ENCODE measurements at regions not wholly inside any gene's neighbourhood (a gene's known extent, or its start where the extent isn't known, plus 50 kb on each side); places are given as distances from the start of the nearest gene placed in this dataset.

- H3K36me3 Mint-ChIP-seq (ENCODE audit: low read depth): no peaks in the 10 kb centered on the region
- H3K27me3 Mint-ChIP-seq (ENCODE audit: low read depth): peaks cover 2% of the 10 kb centered on the region
- H3K9me3 Mint-ChIP-seq (ENCODE audit: low read depth): no peaks in the 10 kb centered on the region
- DNase-seq (ENCODE audit: low spot score): no peak
- TF ChIP-seq CTCF (IDR thresholded peaks at IDR 0.05): no peak
- no peaks in the 10 kb centered on the region for H3K4me1 Mint-ChIP-seq (ENCODE audit: low read depth)
- H3K27ac Mint-ChIP-seq (ENCODE audit: unreplicated experiment): no peak overlapping the region
- H3K4me3 Mint-ChIP-seq (ENCODE audit: unreplicated experiment): no peak overlapping the region
Measured at GRCh38 chr4:24235618-24236017, 345.8 kb upstream of the PPARGC1A start.

- H3K27ac Mint-ChIP-seq (ENCODE audit: unreplicated experiment): no peak overlapping the region
- H3K9me3 Mint-ChIP-seq (ENCODE audit: low read depth): no peaks in the 10 kb centered on the region
- no peak overlapping the region for H3K4me3 Mint-ChIP-seq (ENCODE audit: unreplicated experiment)
- TF ChIP-seq CTCF (IDR thresholded peaks at IDR 0.05): no peak
- no peaks in the 10 kb centered on the region for H3K4me1 Mint-ChIP-seq (ENCODE audit: low read depth)
- no peak for DNase-seq (ENCODE audit: low spot score)
- H3K36me3 Mint-ChIP-seq (ENCODE audit: low read depth): no peaks in the 10 kb centered on the region
- peaks cover 2% of the 10 kb centered on the region for H3K27me3 Mint-ChIP-seq (ENCODE audit: low read depth)
Measured at GRCh38 chr4:24234288-24234848, 344.5 kb upstream of the PPARGC1A start.

- DNase-seq (ENCODE audit: low spot score): no peak
- H3K27ac Mint-ChIP-seq (ENCODE audit: unreplicated experiment): no peak overlapping the region
- H3K4me3 Mint-ChIP-seq (ENCODE audit: unreplicated experiment): no peak overlapping the region
- no peaks in the 10 kb centered on the region for H3K36me3 Mint-ChIP-seq (ENCODE audit: low read depth)
- H3K27me3 Mint-ChIP-seq (ENCODE audit: low read depth): peaks cover 4% of the 10 kb centered on the region
- no peak for TF ChIP-seq CTCF (IDR thresholded peaks at IDR 0.05)
- H3K9me3 Mint-ChIP-seq (ENCODE audit: low read depth): no peaks in the 10 kb centered on the region
- H3K4me1 Mint-ChIP-seq (ENCODE audit: low read depth): peaks cover 4% of the 10 kb centered on the region
Measured at GRCh38 chr4:24230955-24231354, 341.1 kb upstream of the PPARGC1A start.

GRCh38 chr4:24229978-24230377 is 340.1 kb upstream of the PPARGC1A start:
- Mint-ChIP-seq H3K4me1 (ENCODE audit: low read depth) (peaks cover 8% of the 10 kb centered on the region), H3K27ac (ENCODE audit: unreplicated experiment) (no peak overlapping the region), H3K4me3 (ENCODE audit: unreplicated experiment) (no peak overlapping the region), H3K36me3 (ENCODE audit: low read depth) (no peaks in the 10 kb centered on the region), H3K27me3 (ENCODE audit: low read depth) (peaks cover 4% of the 10 kb centered on the region), H3K9me3 (ENCODE audit: low read depth) (no peaks in the 10 kb centered on the region)
- DNase-seq (ENCODE audit: low spot score): no peak
- no peak for TF ChIP-seq CTCF (IDR thresholded peaks at IDR 0.05)

GRCh38 chr4:24228692-24229091 is 338.8 kb upstream of the PPARGC1A start:
- Mint-ChIP-seq H3K4me1 (ENCODE audit: low read depth) (peaks cover 8% of the 10 kb centered on the region), H3K9me3 (ENCODE audit: low read depth) (no peaks in the 10 kb centered on the region), H3K27me3 (ENCODE audit: low read depth) (peaks cover 4% of the 10 kb centered on the region), H3K27ac (ENCODE audit: unreplicated experiment) (no peak overlapping the region), H3K4me3 (ENCODE audit: unreplicated experiment) (no peak overlapping the region), H3K36me3 (ENCODE audit: low read depth) (no peaks in the 10 kb centered on the region)
- no peak for DNase-seq (ENCODE audit: low spot score)
- no peak for TF ChIP-seq CTCF (IDR thresholded peaks at IDR 0.05)

Measured in chondrocyte (in vitro differentiated cells).